GM21381 (cell line): ENCODE measurements at regions not wholly inside any gene's neighbourhood (a gene's known extent, or its start where the extent isn't known, plus 50 kb on each side); places are given as distances from the start of the nearest gene placed in this dataset.

ENCODE experiments used
- ATAC-seq: cut with Tn5 transposase; IDR thresholded peaks from one replicate; pipeline ENCODE4 v1.9.1; 2021; ENCODE audit warnings: mild to moderate bottlenecking, moderate library complexity; ENCODE audit not compliant: unreplicated experiment

DNA sequence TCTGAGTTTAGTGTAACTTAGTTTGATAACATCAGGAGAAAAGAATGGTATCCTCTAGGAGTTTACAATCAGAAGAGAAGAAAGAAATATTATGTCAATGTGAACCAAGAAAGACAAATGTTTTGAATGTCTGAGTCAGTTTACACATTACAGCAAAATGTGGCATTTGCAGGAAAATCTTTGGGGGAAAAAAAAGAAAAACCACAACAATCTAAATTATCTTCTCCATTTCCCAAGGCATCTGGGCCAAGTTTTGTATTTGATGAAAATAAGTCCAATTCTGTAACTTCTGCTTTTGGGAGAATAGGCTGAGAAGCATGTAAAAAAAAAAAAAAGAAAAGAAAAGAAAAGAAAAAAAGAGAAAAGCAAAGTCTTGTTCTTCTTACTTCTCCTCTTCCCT, 58.8 kb upstream of the FLRT2 start:
- no peak for ATAC-seq

DNA sequence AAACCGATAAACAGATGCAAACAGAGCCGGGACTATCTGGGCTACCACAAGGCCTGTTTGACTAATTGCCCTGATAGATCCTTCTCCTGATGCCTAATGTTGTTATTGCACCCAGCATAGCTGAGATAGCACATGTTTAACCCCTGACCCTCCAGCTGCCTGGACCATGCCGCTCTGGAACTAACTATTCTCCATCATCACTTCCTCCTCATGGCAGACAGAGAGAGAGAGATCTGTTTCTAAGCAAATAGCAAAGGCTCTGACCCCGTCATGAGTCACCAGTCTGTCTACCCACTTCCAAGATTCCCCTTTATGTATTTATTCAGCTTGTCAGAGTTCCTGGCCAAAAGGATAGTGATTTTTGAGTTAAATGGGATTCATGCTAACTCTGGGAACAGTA, 58.2 kb upstream of the FLRT2 start:
- ATAC-seq, result no peak

DNA sequence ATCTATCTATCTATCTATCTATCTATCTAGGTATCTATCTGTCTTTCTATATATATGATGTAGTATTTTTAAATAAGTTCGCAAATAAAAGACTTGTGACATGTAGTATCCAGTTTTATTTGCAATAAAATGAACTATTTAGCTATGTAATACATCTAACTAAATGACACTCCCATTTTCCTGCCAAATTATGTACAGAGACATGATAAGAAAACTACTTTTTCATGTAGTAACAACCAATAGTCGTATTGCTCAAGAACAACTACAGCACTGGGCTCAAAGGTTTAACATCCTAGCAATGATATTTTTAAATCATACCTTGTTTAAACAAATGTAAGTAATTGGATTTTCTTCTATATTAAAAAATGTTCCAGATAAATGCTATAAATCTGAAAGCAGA, 55.5 kb upstream of the FLRT2 start:
- ATAC-seq, result no peak

DNA sequence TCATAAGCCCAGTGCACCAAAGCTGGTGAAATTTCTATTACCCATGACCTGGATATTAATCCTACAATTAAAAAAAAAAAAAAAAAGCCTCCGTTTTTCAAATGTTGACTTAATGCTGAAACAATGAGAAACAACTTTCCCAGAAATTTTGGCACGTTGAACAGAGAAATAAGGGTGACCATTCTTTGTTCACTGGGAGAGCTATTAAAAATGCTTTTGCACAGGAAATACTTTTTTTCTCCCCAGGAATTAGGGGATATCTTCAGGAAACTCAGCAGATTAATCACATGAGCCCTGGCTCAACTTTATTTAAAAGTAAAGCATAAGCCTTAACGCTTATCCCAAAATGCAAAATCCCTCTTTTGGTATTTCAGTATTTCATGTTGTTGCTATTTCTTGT, 54.8 kb upstream of the FLRT2 start:
- no peak for ATAC-seq

DNA sequence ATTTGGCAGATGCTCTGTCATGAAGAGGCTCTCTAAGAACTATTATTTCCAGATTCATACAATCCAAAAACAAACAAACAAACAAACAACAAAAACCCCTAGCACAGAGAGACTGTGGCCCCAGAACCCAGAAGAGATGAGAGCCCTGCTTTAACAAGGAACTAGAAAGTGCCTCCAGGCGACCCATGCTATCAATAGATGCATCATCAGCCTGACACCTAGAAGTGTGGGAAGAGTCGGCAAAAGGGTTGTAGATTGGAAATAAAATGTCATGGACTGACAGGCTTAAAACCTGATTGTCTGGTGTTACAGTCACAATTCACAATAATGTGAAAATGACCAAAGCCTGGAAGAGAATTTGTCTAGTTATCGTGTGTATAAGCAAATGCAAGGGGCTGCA, 50.6 kb upstream of the FLRT2 start:
- no peak for ATAC-seq

DNA sequence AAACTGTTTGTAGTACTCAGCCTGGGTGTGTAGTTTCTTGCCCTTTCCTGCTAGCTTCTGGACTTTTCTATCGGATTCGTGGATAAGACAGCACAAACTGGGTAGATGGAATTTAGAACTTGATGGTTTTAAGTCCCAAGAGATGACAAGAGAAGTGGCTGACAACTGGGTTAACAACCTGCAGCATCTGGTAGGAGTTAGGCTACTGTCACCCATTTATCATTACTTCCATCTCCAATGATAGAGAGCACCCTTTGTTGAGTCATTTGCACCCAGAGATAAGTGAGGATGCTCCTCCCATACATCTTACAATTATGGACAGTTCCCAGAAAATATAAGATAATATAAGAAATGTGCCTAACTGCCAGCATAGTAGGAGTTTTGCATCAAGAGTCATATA, 50.2 kb upstream of the FLRT2 start:
- no peak for ATAC-seq
